ENCODE measurements at regions not wholly inside any gene's neighbourhood (a gene's known extent, or its start where the extent isn't known, plus 50 kb on each side); places are given as distances from the start of the nearest gene placed in this dataset.
"Not testable (repeated sequence)": the region's sequence is repeated elsewhere in the genome, so short reads cannot be mapped to it uniquely, and the experiment has no call there.

GRCh38 chr4:27813226-27813625, 952.6 kb downstream of the STIM2 start:
- not testable (repeated sequence) for TF ChIP-seq FOXA1 (IDR thresholded peaks at IDR 0.05); ELF4 (IDR thresholded peaks at IDR 0.05); SP1 (IDR thresholded peaks at IDR 0.05); NFRKB (IDR thresholded peaks at IDR 0.05); HDGF (IDR thresholded peaks at IDR 0.05; ENCODE audit: borderline replicate concordance); SUZ12 (IDR thresholded peaks at IDR 0.05); L3MBTL2 (conservative IDR thresholded peaks at IDR 0.05); LEF1 (IDR thresholded peaks at IDR 0.05; ENCODE audit: borderline replicate concordance); FOXK2 (IDR thresholded peaks at IDR 0.05); ZNF384 (IDR thresholded peaks at IDR 0.05); BHLHE40 (IDR thresholded peaks at IDR 0.05; ENCODE audit: borderline replicate concordance); PKNOX1 (IDR thresholded peaks at IDR 0.05); TARDBP (IDR thresholded peaks at IDR 0.05)

All from HEK293T (cell line).